Activated CD4-positive, alpha-beta T cell treated with anti-CD3 and anti-CD28 coated beads, Interleukin-2, Interleukin-6, amounts not matched to agents 100 ng/mL and 50 ng/mL, durations not matched to agents 16 hours and 8 hours (primary cell): ENCODE measurements at regions not wholly inside any gene's neighbourhood (a gene's known extent, or its start where the extent isn't known, plus 50 kb on each side); places are given as distances from the start of the nearest gene placed in this dataset.
"Not testable (repeated sequence)": the region's sequence is repeated elsewhere in the genome, so short reads cannot be mapped to it uniquely, and the experiment has no call there.

Experiments
- DNase-seq: peaks from one replicate; pipeline ENCODE4 v3.0.0-alpha.2; 2020

- DNase-seq, result no peak
These were observed 429.0 kb downstream of the SLITRK1 start for GRCh38 chr13:83453300-83453699.

- no peak for DNase-seq
These were observed 429.9 kb downstream of the SLITRK1 start for GRCh38 chr13:83452292-83452950.

GRCh38 chr13:83450591-83450990, 431.7 kb downstream of the SLITRK1 start:
- no peak for DNase-seq

GRCh38 chr13:83449668-83450395, 432.4 kb downstream of the SLITRK1 start:
- no peak for DNase-seq

GRCh38 chr13:83440465-83440864, 441.8 kb downstream of the SLITRK1 start:
- no peak for DNase-seq

- not testable (repeated sequence) for DNase-seq
These were observed 442.8 kb downstream of the SLITRK1 start for GRCh38 chr13:83439464-83439863.

- DNase-seq, result no peak
These were observed 458.4 kb downstream of the SLITRK1 start for GRCh38 chr13:83423861-83424260.

GRCh38 chr13:83423381-83423780, 458.9 kb downstream of the SLITRK1 start:
- DNase-seq, result no peak

GRCh38 chr13:83414393-83414792, 467.9 kb downstream of the SLITRK1 start:
- no peak for DNase-seq

- no peak for DNase-seq
These were observed 495.7 kb downstream of the SLITRK1 start for GRCh38 chr13:83386609-83387008.

- no peak for DNase-seq
These were observed 503.4 kb downstream of the SLITRK1 start for GRCh38 chr13:83378908-83379307.

GRCh38 chr13:83377491-83377890, 504.8 kb downstream of the SLITRK1 start:
- no peak for DNase-seq

- no peak for DNase-seq
These were observed 509.5 kb downstream of the SLITRK1 start for GRCh38 chr13:83372786-83373185.

- DNase-seq, result no peak
These were observed 516.6 kb downstream of the SLITRK1 start for GRCh38 chr13:83365723-83366122.

GRCh38 chr13:83355041-83355440, 527.2 kb downstream of the SLITRK1 start:
- no peak for DNase-seq

GRCh38 chr13:83352391-83352790, 529.9 kb downstream of the SLITRK1 start:
- DNase-seq, result no peak

GRCh38 chr13:83350569-83350968, 531.7 kb downstream of the SLITRK1 start:
- DNase-seq, result no peak

GRCh38 chr13:83344518-83344917, 537.8 kb downstream of the SLITRK1 start:
- no peak for DNase-seq

GRCh38 chr13:83340170-83340569, 542.1 kb downstream of the SLITRK1 start:
- no peak for DNase-seq

GRCh38 chr13:83333614-83334388, 548.5 kb downstream of the SLITRK1 start:
- DNase-seq, result no peak

- DNase-seq, result no peak
These were observed 549.5 kb downstream of the SLITRK1 start for GRCh38 chr13:83332751-83333150.

- no peak for DNase-seq
These were observed 555.2 kb downstream of the SLITRK1 start for GRCh38 chr13:83327091-83327490.

- no peak for DNase-seq
These were observed 557.0 kb downstream of the SLITRK1 start for GRCh38 chr13:83325125-83325853.
